SK-N-SH (cell line): ENCODE measurements at regions not wholly inside any gene's neighbourhood (a gene's known extent, or its start where the extent isn't known, plus 50 kb on each side); places are given as distances from the start of the nearest gene placed in this dataset.

Source experiments
- CTCF ChIA-PET: fragments of 300-600, 350-600 bp; formaldehyde crosslinking; extraction: SDS; loops from one replicate; lab custom pipeline; 2021; lab: Yijun Ruan, JAX
- POLR2A ChIA-PET: fragments of 350-600 bp; sonication (Branson Sonifier 250); formaldehyde crosslinking; extraction: SDS; loops from one replicate; lab custom pipeline; 2020; ENCODE audit warnings: antibody characterized with exemption, inconsistent platforms; lab: Yijun Ruan, JAX
- DNase-seq: peaks from one replicate; pipeline ENCODE4 v3.0.0; 2012
- H2AFZ ChIP-seq: fragments of 200-600 bp; sonication (generic); 2 replicates; pipeline ENCODE4 v1.8.1; 2016; ENCODE audit warnings: antibody characterized with exemption, mild to moderate bottlenecking, low read depth
- H3F3A ChIP-seq: fragments of 200-600 bp; sonication (generic); replicated peaks from 2 replicates; pipeline ENCODE3; 2016; ENCODE audit warnings: antibody characterized with exemption, mild to moderate bottlenecking; ENCODE audit not compliant: insufficient read depth
- H3K27ac ChIP-seq, 2 experiments: fragments of 200-500 bp in 1 of 2; fragments of 200-600 bp in 1 of 2; sonication (Bioruptor generic) in 1 of 2; sonication (generic), shearing (Covaris generic) in 1 of 2; 2 replicates each; pipeline versions ENCODE4 v1.5.1 to v1.6.1; 2014 to 2016; ENCODE audit warnings: low read depth in 2 of 2, inconsistent platforms in 1 of 2, low read length in 1 of 2, mild to moderate bottlenecking in 1 of 2, mixed read lengths in 1 of 2
- H3K27me3 ChIP-seq: fragments of 200-600 bp; sonication (generic), shearing (Covaris generic); 2 replicates; pipeline ENCODE4 v1.6.1; 2016; ENCODE audit warnings: mixed run types; ENCODE audit not compliant: insufficient read depth
- H3K36me3 ChIP-seq, 2 experiments: fragments of 200-500 bp in 1 of 2; fragments of 200-600 bp in 1 of 2; sonication (Bioruptor generic) in 1 of 2; sonication (generic) in 1 of 2; replicated peaks in 1 of 2; 2 replicates each; pipeline versions ENCODE3 to v1.5.1; 2014 to 2016; ENCODE audit warnings: low read length in 1 of 2, mild to moderate bottlenecking in 1 of 2; ENCODE audit not compliant: insufficient read depth in 2 of 2, control insufficient read depth in 1 of 2
- H3K4me1 ChIP-seq, 2 experiments: fragments of 200-500 bp in 1 of 2; fragments of 200-600 bp in 1 of 2; sonication (Bioruptor generic) in 1 of 2; sonication (generic), shearing (Covaris generic) in 1 of 2; 2 replicates each; pipeline versions ENCODE4 v1.5.1 to v1.6.1; 2014 to 2016; ENCODE audit warnings: low read depth in 1 of 2, low read length in 1 of 2, mixed run types in 1 of 2; ENCODE audit not compliant: insufficient read depth in 2 of 2, control insufficient read depth in 1 of 2
- H3K4me2 ChIP-seq: fragments of 200-600 bp; sonication (generic), shearing (Covaris generic); 2 replicates; pipeline ENCODE4 v1.6.1; 2017; ENCODE audit warnings: mixed run types
- H3K4me3 ChIP-seq, 2 experiments: fragments of 200-500 bp in 1 of 2; fragments of 200-600 bp in 1 of 2; sonication (Bioruptor generic) in 1 of 2; sonication (generic), shearing (Covaris generic) in 1 of 2; 2 replicates each; pipeline versions ENCODE4 v1.5.1 to v1.8.1; 2014 to 2016; ENCODE audit warnings: low read depth in 2 of 2, inconsistent platforms in 1 of 2, low read length in 1 of 2, mild to moderate bottlenecking in 1 of 2, mixed read lengths in 1 of 2, moderate library complexity in 1 of 2
- H3K79me2 ChIP-seq: fragments of 200-600 bp; sonication (generic); 2 replicates; pipeline ENCODE4 v1.8.1; 2017; ENCODE audit warnings: mild to moderate bottlenecking; ENCODE audit not compliant: insufficient read depth
- H3K9ac ChIP-seq: fragments of 200-600 bp; sonication (generic); 2 replicates; pipeline ENCODE4 v1.6.1; 2017; ENCODE audit warnings: mixed run types
- H3K9me2 ChIP-seq: fragments of 200-600 bp; sonication (generic); 2 replicates; pipeline ENCODE4 v1.6.1; 2017; ENCODE audit warnings: mixed run types
- H3K9me3 ChIP-seq: fragments of 200-600 bp; sonication (generic); 2 replicates; pipeline ENCODE4 v1.6.1; 2017; ENCODE audit warnings: mixed run types, mild to moderate bottlenecking, moderate library complexity
- H4K20me1 ChIP-seq: fragments of 200-600 bp; sonication (generic); 2 replicates; pipeline ENCODE4 v1.6.1; 2017; ENCODE audit warnings: mild to moderate bottlenecking, mixed run types; ENCODE audit not compliant: insufficient read depth
- ELF1 ChIP-seq: IDR thresholded peaks from 2 replicates; pipeline ENCODE4 v1.4.0; 2012
- EZH2phosphoT487 ChIP-seq: fragments of 200-600 bp; sonication (generic); IDR thresholded peaks from 2 replicates; pipeline ENCODE4 v1.6.1; 2017; ENCODE audit warnings: low read depth, mixed run types, mild to moderate bottlenecking, antibody characterized with exemption, moderate library complexity, borderline replicate concordance
- FOSL2 ChIP-seq: IDR thresholded peaks from 2 replicates; pipeline ENCODE4 v1.4.0; 2012; ENCODE audit warnings: low read depth, mild to moderate bottlenecking, moderate library complexity, borderline replicate concordance
- GABPA ChIP-seq: IDR thresholded peaks from 2 replicates; pipeline ENCODE4 v1.4.0; 2012; ENCODE audit warnings: low read depth, mild to moderate bottlenecking
- JUND ChIP-seq: IDR thresholded peaks from 2 replicates; pipeline ENCODE4 v1.4.0; 2012
- NFIC ChIP-seq: IDR thresholded peaks from 2 replicates; pipeline ENCODE4 v1.4.0; 2012; ENCODE audit warnings: borderline replicate concordance
- PBX3 ChIP-seq: IDR thresholded peaks from 2 replicates; pipeline ENCODE4; 2012
- RAD21 ChIP-seq: IDR thresholded peaks from 2 replicates; pipeline ENCODE4 v1.6.1; 2012; ENCODE audit warnings: mild to moderate bottlenecking, low read length
- RCOR1 ChIP-seq: fragments of 150-350 bp; IDR thresholded peaks from 2 replicates; pipeline ENCODE4 v1.6.1; 2017; ENCODE audit warnings: antibody characterized with exemption, low read length
- REST ChIP-seq: IDR thresholded peaks from 2 replicates; pipeline ENCODE4 v1.6.1; 2012; ENCODE audit warnings: mild to moderate bottlenecking, low read depth, low read length, moderate library complexity
- RFX5 ChIP-seq: IDR thresholded peaks from 2 replicates; pipeline ENCODE4 v1.6.1; 2012; ENCODE audit warnings: mild to moderate bottlenecking, improper control_type of control experiment, low read length
- SIN3A ChIP-seq: IDR thresholded peaks from 2 replicates; pipeline ENCODE4 v1.6.1; 2012; ENCODE audit warnings: low read depth, mild to moderate bottlenecking, low read length, moderate library complexity, borderline replicate concordance
- SMC3 ChIP-seq: IDR thresholded peaks from 2 replicates; pipeline ENCODE4 v1.6.1; 2012; ENCODE audit warnings: low read depth, low read length, improper control_type of control experiment
- TAF1 ChIP-seq: IDR thresholded peaks from 2 replicates; pipeline ENCODE4 v1.6.1; 2012; ENCODE audit warnings: low read depth, mild to moderate bottlenecking, low read length, moderate library complexity, borderline replicate concordance
- TEAD4 ChIP-seq: IDR thresholded peaks from 2 replicates; pipeline ENCODE4 v1.4.0; 2012; ENCODE audit warnings: mild to moderate bottlenecking, borderline replicate concordance; ENCODE audit not compliant: insufficient read depth
- USF2 ChIP-seq: fragments of 150-350 bp; IDR thresholded peaks from 2 replicates; pipeline ENCODE4 v1.6.1; 2017; ENCODE audit warnings: antibody characterized with exemption, low read length, low read depth, borderline replicate concordance
- YY1 ChIP-seq: IDR thresholded peaks from 2 replicates; pipeline ENCODE4 v1.4.0; 2012; ENCODE audit warnings: low read depth, mild to moderate bottlenecking
- WGBS: methylation state at CpG from one replicate; pipeline ENCODE4 v1.1.6; 2017; ENCODE audit warnings: low lambda C conversion rate; 5-methylcytosine and 5-hydroxymethylcytosine counted together

GRCh38 chr17:51540151-51540550 lies 279.8 kb downstream of the UTP18 start:
- H3K9me2 ChIP-seq: no peaks in the 10 kb centered on the region; the same call in 1 of the 2 replicates
- H3K9ac ChIP-seq: no peak overlapping the region
- H3K27ac ChIP-seq: no peak overlapping the region
- H4K20me1 ChIP-seq: no peaks in the 10 kb centered on the region
- TF ChIP-seq RAD21 (peak; percentile 42; the same call in 1 of the 2 replicates), GABPA (no peak), SMC3 (peak; percentile 20; the same call in 1 of the 2 replicates)
- TF ChIP-seq, all 33 proteins: peak for 2
- Histone ChIP-seq H3F3A (no peaks in the 10 kb centered on the region), H3K79me2 (no peaks in the 10 kb centered on the region), H3K36me3 (no peaks in the 10 kb centered on the region), H3K27me3 (no peaks in the 10 kb centered on the region), H3K4me3 (no peak overlapping the region), H3K4me1 (no peaks in the 10 kb centered on the region), H3K4me2 (no peak overlapping the region), H3K9me3 (no peaks in the 10 kb centered on the region; the same call in 1 of the 2 replicates), H2AFZ (no peak overlapping the region)
- DNase-seq: no peak
- WGBS: 28% methylated on average over 6 of the region's 6 CpGs
- ChIA-PET CTCF (interaction anchor here (1.1 to 1.2 kb wide), 2 partner anchors 163 to 168 kb away, joined by 4 to 5 read pairs; no protein-coding TSS in a partner anchor), POLR2A (no interaction called here)

- no peak overlapping the region for H3K4me2 ChIP-seq
- H4K20me1 ChIP-seq: no peaks in the 10 kb centered on the region
- no peaks in the 10 kb centered on the region for H3K36me3 ChIP-seq
- no peak for TF ChIP-seq SMC3
- no peak for TF ChIP-seq PBX3
- TF ChIP-seq TEAD4: no peak
- TF ChIP-seq YY1: no peak
- TF ChIP-seq USF2: no peak
- TF ChIP-seq EZH2phosphoT487: no peak
- TF ChIP-seq JUND: no peak
- TF ChIP-seq NFIC: no peak
- TF ChIP-seq RFX5: no peak
- TF ChIP-seq RCOR1: no peak
- TF ChIP-seq ELF1: no peak
- TF ChIP-seq TAF1: no peak
- TF ChIP-seq FOSL2: no peak
- TF ChIP-seq SIN3A: no peak
- TF ChIP-seq REST: no peak
- no peak overlapping the region for H2AFZ ChIP-seq
- H3K9me2 ChIP-seq: no peaks in the 10 kb centered on the region; the same call in 1 of the 2 replicates
- DNase-seq: no peak
- no peak overlapping the region for H3K27ac ChIP-seq
- no peaks in the 10 kb centered on the region for H3K4me1 ChIP-seq
- H3F3A ChIP-seq: no peaks in the 10 kb centered on the region
- POLR2A ChIA-PET: no interaction called here
- CTCF ChIA-PET: interaction anchor here (1.1 to 2.2 kb wide), 3 partner anchors 165 to 243 kb away, joined by 4 to 8 read pairs (median 5); no protein-coding TSS in a partner anchor
- H3K79me2 ChIP-seq: no peaks in the 10 kb centered on the region
- WGBS: 16% methylated on average over 3 of the region's 3 CpGs
- no peak overlapping the region for H3K4me3 ChIP-seq
- H3K9ac ChIP-seq: no peak overlapping the region
- no peaks in the 10 kb centered on the region for H3K27me3 ChIP-seq
- H3K9me3 ChIP-seq: no peaks in the 10 kb centered on the region; the same call in 1 of the 2 replicates
Observed at GRCh38 chr17:51541215-51541614, 280.9 kb downstream of the UTP18 start.
